DND-41 (cell line): ENCODE measurements at regions not wholly inside any gene's neighbourhood (a gene's known extent, or its start where the extent isn't known, plus 50 kb on each side); places are given as distances from the start of the nearest gene placed in this dataset.
"Not testable (repeated sequence)": the region's sequence is repeated elsewhere in the genome, so short reads cannot be mapped to it uniquely, and the experiment has no call there.

Experiments
- EZH2 ChIP-seq: IDR thresholded peaks from 3 replicates; pipeline ENCODE4 v1.6.1; 2012; ENCODE audit warnings: borderline replicate concordance, low read depth, mild to moderate bottlenecking, moderate library complexity, low read length, inconsistent platforms; ENCODE audit not compliant: severe bottlenecking
- TF ChIP-seq, protein P1 (sequence below): IDR thresholded peaks from 2 replicates; pipeline ENCODE4 v1.5.1; 2012; ENCODE audit warnings: borderline replicate concordance, low read length, moderate library complexity, mild to moderate bottlenecking; ENCODE audit not compliant: poor library complexity, severe bottlenecking; ENCODE audit errors: extremely low read depth

DNA sequence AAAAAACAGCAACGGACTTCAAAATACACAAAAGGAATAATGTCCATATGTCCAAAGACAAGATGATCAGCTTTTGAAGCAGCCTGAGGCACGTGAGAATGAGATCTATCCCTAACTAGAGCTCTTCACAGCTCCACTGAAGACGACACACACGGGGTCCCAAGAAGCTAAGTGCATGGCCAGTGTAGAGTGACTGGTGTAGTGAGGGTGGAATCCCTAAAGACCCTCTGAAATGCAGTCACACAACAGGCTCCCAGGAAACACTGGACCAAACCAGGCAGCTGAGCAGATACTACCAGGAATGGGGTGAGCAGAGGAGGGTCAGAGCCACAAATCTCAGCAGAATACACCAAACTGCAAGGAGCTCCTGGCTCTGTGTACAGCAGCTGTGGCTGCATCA, 932.4 kb upstream of the ZNF722 start:
- TF ChIP-seq, protein P1, sequence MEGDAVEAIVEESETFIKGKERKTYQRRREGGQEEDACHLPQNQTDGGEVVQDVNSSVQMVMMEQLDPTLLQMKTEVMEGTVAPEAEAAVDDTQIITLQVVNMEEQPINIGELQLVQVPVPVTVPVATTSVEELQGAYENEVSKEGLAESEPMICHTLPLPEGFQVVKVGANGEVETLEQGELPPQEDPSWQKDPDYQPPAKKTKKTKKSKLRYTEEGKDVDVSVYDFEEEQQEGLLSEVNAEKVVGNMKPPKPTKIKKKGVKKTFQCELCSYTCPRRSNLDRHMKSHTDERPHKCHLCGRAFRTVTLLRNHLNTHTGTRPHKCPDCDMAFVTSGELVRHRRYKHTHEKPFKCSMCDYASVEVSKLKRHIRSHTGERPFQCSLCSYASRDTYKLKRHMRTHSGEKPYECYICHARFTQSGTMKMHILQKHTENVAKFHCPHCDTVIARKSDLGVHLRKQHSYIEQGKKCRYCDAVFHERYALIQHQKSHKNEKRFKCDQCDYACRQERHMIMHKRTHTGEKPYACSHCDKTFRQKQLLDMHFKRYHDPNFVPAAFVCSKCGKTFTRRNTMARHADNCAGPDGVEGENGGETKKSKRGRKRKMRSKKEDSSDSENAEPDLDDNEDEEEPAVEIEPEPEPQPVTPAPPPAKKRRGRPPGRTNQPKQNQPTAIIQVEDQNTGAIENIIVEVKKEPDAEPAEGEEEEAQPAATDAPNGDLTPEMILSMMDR, result not testable (repeated sequence)
- TF ChIP-seq EZH2, result not testable (repeated sequence)
